Neural crest cell (in vitro differentiated cells): ENCODE measurements at regions not wholly inside any gene's neighbourhood (a gene's known extent, or its start where the extent isn't known, plus 50 kb on each side); places are given as distances from the start of the nearest gene placed in this dataset.

Source experiments
- DNase-seq: peaks from one replicate; pipeline ENCODE4 v3.0.0; 2021; ENCODE audit warnings: low read depth, mixed read lengths, low spot score
- H3K27ac Mint-ChIP-seq: one replicate; pipeline ENCODE4 v1.8.0; 2021; ENCODE audit warnings: mild to moderate bottlenecking, mixed read lengths; ENCODE audit not compliant: unreplicated experiment
- H3K27me3 Mint-ChIP-seq: 2 replicates; pipeline ENCODE4 v1.8.0; 2021; ENCODE audit warnings: low read depth, mild to moderate bottlenecking, mixed read lengths
- H3K36me3 Mint-ChIP-seq: 2 replicates; pipeline ENCODE4 v1.8.0; 2021; ENCODE audit warnings: low read depth, mild to moderate bottlenecking, mixed read lengths
- H3K4me1 Mint-ChIP-seq: 2 replicates; pipeline ENCODE4 v1.8.0; 2021; ENCODE audit warnings: mixed read lengths
- H3K4me3 Mint-ChIP-seq: one replicate; pipeline ENCODE4 v1.8.0; 2021; ENCODE audit warnings: mild to moderate bottlenecking, mixed read lengths
- H3K9me3 Mint-ChIP-seq: 2 replicates; pipeline ENCODE4 v1.8.0; 2021; ENCODE audit warnings: mixed read lengths
- TF ChIP-seq, protein P1 (sequence below): fragments of 200-600 bp; sonication (generic); conservative IDR thresholded peaks from 2 replicates; pipeline ENCODE4 v1.5.0; 2021; ENCODE audit warnings: antibody characterized with exemption, mild to moderate bottlenecking

DNA sequence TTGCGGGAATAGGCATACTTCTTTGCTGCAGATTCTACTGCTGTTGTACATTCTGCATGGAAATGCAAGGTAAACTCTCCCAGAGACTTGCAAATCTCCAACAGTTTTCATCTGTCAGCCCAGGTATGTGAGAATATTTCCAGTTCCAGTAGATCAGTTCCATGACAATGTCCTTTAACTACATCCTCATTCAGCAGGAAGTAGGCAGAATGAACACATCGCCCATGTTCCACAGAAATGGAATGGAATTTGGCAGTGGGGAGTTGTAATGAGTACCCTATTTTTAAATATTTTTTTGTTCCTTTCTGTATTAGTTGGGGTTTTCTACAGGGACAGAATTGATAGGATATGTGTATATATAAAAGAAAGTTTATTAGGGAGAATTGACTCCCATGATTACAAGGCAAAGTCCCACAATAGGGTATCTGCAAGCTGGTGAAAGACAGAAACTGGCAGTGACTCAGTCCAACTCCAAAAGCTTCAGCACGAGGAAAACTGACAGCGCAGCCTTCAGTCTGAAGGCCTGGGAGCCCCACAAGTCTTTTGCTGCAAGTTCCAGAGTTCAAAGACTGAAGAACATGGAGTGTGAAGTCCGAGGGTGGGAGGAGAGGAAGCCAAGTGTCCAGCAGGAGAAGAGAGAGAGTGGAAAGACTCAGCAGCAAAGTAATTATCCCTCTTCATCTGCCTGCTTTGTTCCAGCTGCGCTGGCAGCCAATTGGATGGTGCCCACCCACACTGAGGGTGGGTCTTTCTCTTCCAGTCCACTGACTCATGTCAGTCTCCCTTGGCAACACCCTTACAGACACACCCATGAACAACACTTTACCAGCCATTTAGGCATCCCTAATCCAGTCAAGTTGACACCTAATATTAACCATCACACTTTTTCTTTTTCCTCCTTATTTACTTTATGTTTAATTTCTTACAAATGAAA is 110.4 kb upstream of the SCAF11 start:
- TF ChIP-seq, protein P1, sequence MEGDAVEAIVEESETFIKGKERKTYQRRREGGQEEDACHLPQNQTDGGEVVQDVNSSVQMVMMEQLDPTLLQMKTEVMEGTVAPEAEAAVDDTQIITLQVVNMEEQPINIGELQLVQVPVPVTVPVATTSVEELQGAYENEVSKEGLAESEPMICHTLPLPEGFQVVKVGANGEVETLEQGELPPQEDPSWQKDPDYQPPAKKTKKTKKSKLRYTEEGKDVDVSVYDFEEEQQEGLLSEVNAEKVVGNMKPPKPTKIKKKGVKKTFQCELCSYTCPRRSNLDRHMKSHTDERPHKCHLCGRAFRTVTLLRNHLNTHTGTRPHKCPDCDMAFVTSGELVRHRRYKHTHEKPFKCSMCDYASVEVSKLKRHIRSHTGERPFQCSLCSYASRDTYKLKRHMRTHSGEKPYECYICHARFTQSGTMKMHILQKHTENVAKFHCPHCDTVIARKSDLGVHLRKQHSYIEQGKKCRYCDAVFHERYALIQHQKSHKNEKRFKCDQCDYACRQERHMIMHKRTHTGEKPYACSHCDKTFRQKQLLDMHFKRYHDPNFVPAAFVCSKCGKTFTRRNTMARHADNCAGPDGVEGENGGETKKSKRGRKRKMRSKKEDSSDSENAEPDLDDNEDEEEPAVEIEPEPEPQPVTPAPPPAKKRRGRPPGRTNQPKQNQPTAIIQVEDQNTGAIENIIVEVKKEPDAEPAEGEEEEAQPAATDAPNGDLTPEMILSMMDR = no peak
- no peak overlapping the region for H3K4me3 Mint-ChIP-seq
- no peak for DNase-seq
- no peaks in the 10 kb centered on the region for H3K4me1 Mint-ChIP-seq
- H3K9me3 Mint-ChIP-seq = peaks cover 6% of the 10 kb centered on the region
- no peaks in the 10 kb centered on the region for H3K36me3 Mint-ChIP-seq
- H3K27me3 Mint-ChIP-seq = peaks cover 6% of the 10 kb centered on the region
- H3K27ac Mint-ChIP-seq = no peak overlapping the region

DNA sequence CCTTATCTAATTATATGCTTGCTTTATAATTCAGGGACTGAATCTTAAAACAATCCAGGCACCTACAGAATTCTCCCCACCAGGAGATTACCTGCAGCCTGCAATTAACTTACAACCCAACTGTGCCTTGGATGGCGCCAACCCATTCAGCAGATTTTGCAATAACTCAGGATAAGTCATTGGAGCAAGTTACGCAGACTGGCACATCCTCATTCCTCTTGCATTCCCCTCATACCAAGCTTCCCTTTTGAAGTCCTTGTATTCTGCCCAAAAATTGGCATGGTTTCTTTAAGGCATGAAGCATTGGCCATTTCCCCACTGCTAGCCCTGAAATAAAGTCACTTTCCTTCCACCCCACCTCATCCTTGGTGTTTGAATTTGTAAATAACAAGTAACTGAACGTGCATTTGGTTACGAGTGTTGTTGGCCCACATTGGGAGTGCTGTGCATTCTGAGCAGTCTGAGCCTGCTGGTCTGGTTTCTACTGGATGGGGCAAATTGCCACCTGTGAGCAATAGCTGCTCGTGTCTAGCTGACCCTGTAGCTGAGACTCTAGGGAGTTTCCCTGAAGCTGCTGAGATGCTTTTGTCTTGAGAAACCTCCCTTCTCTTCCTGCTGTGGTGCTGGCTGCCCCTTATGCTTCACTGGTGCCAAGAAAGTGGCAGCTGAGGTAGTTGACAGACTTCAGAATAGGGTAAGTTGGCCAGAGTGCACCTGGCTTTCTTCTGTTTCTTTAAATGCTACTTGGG is 99.2 kb upstream of the SCAF11 start:
- Mint-ChIP-seq H3K4me1 (no peaks in the 10 kb centered on the region), H3K36me3 (peaks cover 9% of the 10 kb centered on the region), H3K27ac (no peak overlapping the region), H3K27me3 (peaks cover 9% of the 10 kb centered on the region), H3K4me3 (no peak overlapping the region), H3K9me3 (peaks cover 20% of the 10 kb centered on the region)
- no peak for DNase-seq
- TF ChIP-seq, protein P1 = no peak

DNA sequence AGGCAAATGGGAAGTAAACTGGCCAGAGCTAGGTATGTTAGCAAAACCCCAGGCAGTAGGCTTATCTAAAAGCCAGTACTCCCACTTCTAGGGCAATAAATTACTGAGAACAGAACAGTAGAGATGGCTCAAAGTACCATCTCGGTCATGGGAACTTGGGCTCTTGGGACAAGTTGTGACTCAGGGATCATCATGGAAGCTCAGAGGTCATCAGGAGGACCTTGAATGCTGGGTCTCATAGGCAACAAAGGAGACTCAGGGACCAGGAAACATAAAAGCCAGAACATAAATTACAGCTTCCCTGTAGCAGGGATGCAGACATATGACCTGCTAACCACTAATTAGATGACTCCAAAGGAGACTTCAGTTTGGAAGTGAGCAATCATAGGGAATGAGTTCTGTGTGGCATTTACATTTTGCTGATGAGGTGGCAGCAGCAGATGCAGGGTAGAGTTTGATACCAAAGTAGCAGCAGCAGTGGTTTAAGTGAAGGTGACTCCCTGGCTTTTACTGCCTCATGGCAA is 97.6 kb upstream of the SCAF11 start:
- peaks cover 16% of the 10 kb centered on the region for H3K36me3 Mint-ChIP-seq
- peaks cover 8% of the 10 kb centered on the region for H3K27me3 Mint-ChIP-seq
- H3K27ac Mint-ChIP-seq = no peak overlapping the region
- peaks cover 31% of the 10 kb centered on the region for H3K9me3 Mint-ChIP-seq
- DNase-seq = no peak
- no peak overlapping the region for H3K4me3 Mint-ChIP-seq
- H3K4me1 Mint-ChIP-seq = no peaks in the 10 kb centered on the region
- TF ChIP-seq, protein P1 = no peak

DNA sequence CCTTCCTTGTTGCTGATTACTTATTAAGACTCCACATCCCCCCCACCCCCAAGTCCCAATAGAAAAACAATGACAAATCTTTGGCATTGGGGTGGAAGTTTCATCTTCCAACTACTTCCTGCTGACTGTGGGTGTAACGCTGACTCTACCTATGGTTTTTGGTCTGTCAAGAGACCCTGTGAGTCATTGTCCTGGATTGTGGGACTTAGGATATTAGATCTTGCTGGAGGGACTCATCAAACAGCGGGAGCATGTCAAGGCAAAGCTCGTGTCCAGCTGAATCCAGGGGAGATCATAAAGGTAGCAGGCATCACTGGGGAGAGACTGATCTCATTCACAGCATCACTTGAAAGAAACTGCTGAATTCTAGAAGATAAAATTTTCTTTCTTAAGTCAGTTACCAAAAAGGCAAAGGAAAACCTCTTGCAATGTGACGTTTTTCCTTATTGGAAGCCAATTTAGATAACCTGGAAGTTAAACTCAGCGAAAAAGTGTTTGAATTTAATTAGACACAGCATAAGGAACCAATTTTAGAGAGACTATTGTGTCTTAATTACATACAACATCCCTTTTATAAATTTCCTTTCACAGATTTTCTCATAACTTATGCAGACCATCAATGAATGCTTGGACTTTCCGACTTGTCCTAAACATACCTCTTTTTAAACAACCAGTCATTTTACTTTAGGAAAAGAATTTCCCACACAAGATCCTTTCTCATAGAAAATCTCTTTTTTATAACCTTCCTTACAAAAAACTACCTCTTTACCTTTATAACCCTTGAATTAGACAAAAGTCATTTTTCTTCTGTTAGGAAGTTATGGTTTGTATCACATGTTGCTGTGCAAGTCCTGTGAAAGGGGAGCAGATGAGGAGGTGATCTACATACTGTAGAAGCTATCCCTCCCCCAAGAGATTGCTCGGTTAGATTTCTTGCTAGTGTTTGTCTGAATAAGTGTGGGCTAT is 94.6 kb upstream of the SCAF11 start:
- Mint-ChIP-seq H3K9me3 (peaks cover 31% of the 10 kb centered on the region), H3K4me1 (no peaks in the 10 kb centered on the region), H3K36me3 (peaks cover 16% of the 10 kb centered on the region), H3K4me3 (no peak overlapping the region), H3K27ac (no peak overlapping the region), H3K27me3 (peaks cover 3% of the 10 kb centered on the region)
- TF ChIP-seq, protein P1 = no peak
- DNase-seq = no peak
